Fibroblast of lung (primary cell): ENCODE measurements at regions not wholly inside any gene's neighbourhood (a gene's known extent, or its start where the extent isn't known, plus 50 kb on each side); places are given as distances from the start of the nearest gene placed in this dataset.

ENCODE experiments used
- DNase-seq, 2 donors: peaks; one replicate each; pipeline versions ENCODE4 v3.0.0 to v3.0.0-alpha.2; 2010; ENCODE audit warnings: low read depth in 2 of 2
- H2AFZ ChIP-seq: 2 replicates; pipeline ENCODE4 v1.5.1; 2012; ENCODE audit warnings: low read length, control low read depth, inconsistent platforms
- H3K27ac ChIP-seq: 2 replicates; pipeline ENCODE4 v1.5.1; 2011; ENCODE audit warnings: low read length, control low read depth; ENCODE audit not compliant: insufficient read depth
- H3K27me3 ChIP-seq: 2 replicates; pipeline ENCODE4 v1.5.1; 2011; ENCODE audit warnings: mild to moderate bottlenecking, low read length; ENCODE audit not compliant: control insufficient read depth, insufficient read depth
- H3K36me3 ChIP-seq: 2 replicates; pipeline ENCODE4 v1.5.1; 2011; ENCODE audit warnings: low read length; ENCODE audit not compliant: control insufficient read depth, insufficient read depth
- H3K4me1 ChIP-seq: 2 replicates; pipeline ENCODE4 v1.5.1; 2011; ENCODE audit warnings: low read length; ENCODE audit not compliant: control insufficient read depth, insufficient read depth; ENCODE audit errors: extremely low read depth
- H3K4me2 ChIP-seq: 2 replicates; pipeline ENCODE4 v1.5.1; 2011; ENCODE audit warnings: low read length, control low read depth; ENCODE audit not compliant: insufficient read depth; ENCODE audit errors: extremely low read depth
- H3K4me3 ChIP-seq, 4 experiments: fragments of 200-600 bp in 1 of 4; sonication (generic) in 1 of 4; replicated peaks in 1 of 4; 2 replicates each; pipeline ENCODE4 v1.5.1; 2011 to 2016; ENCODE audit warnings: low read length in 4 of 4, low read depth in 3 of 4, mild to moderate bottlenecking in 3 of 4, control low read depth in 2 of 4, inconsistent platforms in 1 of 4, mixed read lengths in 1 of 4; ENCODE audit not compliant: insufficient read depth in 1 of 4; ENCODE audit errors: control extremely low read depth in 1 of 4
- H3K79me2 ChIP-seq: 2 replicates; pipeline ENCODE4 v1.5.1; 2012; ENCODE audit warnings: mild to moderate bottlenecking, low read length, inconsistent platforms; ENCODE audit not compliant: control insufficient read depth, insufficient read depth
- H3K9ac ChIP-seq: 2 replicates; pipeline ENCODE4 v1.5.1; 2011; ENCODE audit warnings: mild to moderate bottlenecking, low read length, control low read depth; ENCODE audit not compliant: insufficient read depth
- H3K9me3 ChIP-seq: 2 replicates; pipeline ENCODE4 v1.5.1; 2012; ENCODE audit warnings: low read depth, low read length; ENCODE audit not compliant: control insufficient read depth, insufficient read depth
- H4K20me1 ChIP-seq: 2 replicates; pipeline ENCODE4 v1.5.1; 2011; ENCODE audit warnings: low read length; ENCODE audit not compliant: control insufficient read depth, insufficient read depth; ENCODE audit errors: extremely low read depth
- EZH2 ChIP-seq: IDR thresholded peaks from 2 replicates; pipeline ENCODE4 v1.5.1; 2012; ENCODE audit warnings: low read length, control low read depth, mild to moderate bottlenecking; ENCODE audit errors: missing control alignments
- TF ChIP-seq, protein P1 (sequence below), 2 donors: IDR thresholded peaks in 1 of 2; conservative IDR thresholded peaks in 1 of 2; 1 replicate in 1 of 2; 2 replicates in 1 of 2; pipeline ENCODE4 v1.5.1; 2011 to 2012; ENCODE audit warnings: low read length in 2 of 2, control low read depth in 1 of 2, inconsistent platforms in 1 of 2, low read depth in 1 of 2, mild to moderate bottlenecking in 1 of 2

- Histone ChIP-seq H3K36me3 (no peaks in the 10 kb centered on the region), H3K27ac (no peak overlapping the region), H3K79me2 (no peaks in the 10 kb centered on the region), H4K20me1 (no peaks in the 10 kb centered on the region), H3K9me3 (no peaks in the 10 kb centered on the region), H2AFZ (no peak overlapping the region), H3K27me3 (no peaks in the 10 kb centered on the region), H3K4me1 (no peaks in the 10 kb centered on the region), H3K4me3 (no peak overlapping the region), H3K9ac (no peak overlapping the region), H3K4me2 (no peak overlapping the region)
- DNase-seq: no peak
- TF ChIP-seq, protein P1, sequence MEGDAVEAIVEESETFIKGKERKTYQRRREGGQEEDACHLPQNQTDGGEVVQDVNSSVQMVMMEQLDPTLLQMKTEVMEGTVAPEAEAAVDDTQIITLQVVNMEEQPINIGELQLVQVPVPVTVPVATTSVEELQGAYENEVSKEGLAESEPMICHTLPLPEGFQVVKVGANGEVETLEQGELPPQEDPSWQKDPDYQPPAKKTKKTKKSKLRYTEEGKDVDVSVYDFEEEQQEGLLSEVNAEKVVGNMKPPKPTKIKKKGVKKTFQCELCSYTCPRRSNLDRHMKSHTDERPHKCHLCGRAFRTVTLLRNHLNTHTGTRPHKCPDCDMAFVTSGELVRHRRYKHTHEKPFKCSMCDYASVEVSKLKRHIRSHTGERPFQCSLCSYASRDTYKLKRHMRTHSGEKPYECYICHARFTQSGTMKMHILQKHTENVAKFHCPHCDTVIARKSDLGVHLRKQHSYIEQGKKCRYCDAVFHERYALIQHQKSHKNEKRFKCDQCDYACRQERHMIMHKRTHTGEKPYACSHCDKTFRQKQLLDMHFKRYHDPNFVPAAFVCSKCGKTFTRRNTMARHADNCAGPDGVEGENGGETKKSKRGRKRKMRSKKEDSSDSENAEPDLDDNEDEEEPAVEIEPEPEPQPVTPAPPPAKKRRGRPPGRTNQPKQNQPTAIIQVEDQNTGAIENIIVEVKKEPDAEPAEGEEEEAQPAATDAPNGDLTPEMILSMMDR (conservative IDR thresholded peaks at IDR 0.05 in 1 of 2, IDR thresholded peaks at IDR 0.05 in 1 of 2; ENCODE audit: low read depth in 1 of 2, low read length in 2 of 2): no peak
- TF ChIP-seq EZH2: no peak
Measured at GRCh38 chr18:38895560-38895959, 1330.0 kb upstream of the CELF4 start.

DNA sequence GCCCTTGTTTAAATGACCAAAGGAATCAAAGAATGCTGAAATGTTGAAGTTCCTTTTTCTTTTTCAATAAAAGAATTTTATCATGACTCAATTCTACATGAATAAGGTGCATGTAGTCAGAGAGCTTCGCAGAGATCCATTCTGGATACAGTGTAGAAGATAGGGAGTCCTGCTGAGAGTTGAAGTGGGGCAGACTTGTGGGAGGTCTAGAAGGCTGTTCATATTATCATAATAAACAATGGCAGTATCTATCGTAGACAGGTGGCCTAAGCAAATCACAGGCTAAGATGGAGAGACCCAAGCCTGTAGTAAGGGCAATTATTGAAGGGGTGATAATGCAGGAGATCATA is 1322.0 kb upstream of the CELF4 start:
- Histone ChIP-seq H3K4me1 (no peaks in the 10 kb centered on the region), H4K20me1 (no peaks in the 10 kb centered on the region), H3K36me3 (no peaks in the 10 kb centered on the region), H3K9me3 (no peaks in the 10 kb centered on the region), H3K9ac (no peak overlapping the region), H3K27me3 (no peaks in the 10 kb centered on the region), H3K27ac (no peak overlapping the region), H3K4me2 (no peak overlapping the region), H2AFZ (no peak overlapping the region), H3K4me3 (no peak overlapping the region), H3K79me2 (no peaks in the 10 kb centered on the region)
- TF ChIP-seq, protein P1 (conservative IDR thresholded peaks at IDR 0.05 in 1 of 2, IDR thresholded peaks at IDR 0.05 in 1 of 2; ENCODE audit: low read depth in 1 of 2, low read length in 2 of 2): no peak
- no peak for DNase-seq

GRCh38 chr18:38886861-38887670 is 1321.5 kb upstream of the CELF4 start:
- H3K79me2 ChIP-seq: no peaks in the 10 kb centered on the region

More at GRCh38 chr18:38886861-38887670, 1321.5 kb upstream of the CELF4 start:
- Histone ChIP-seq H3K36me3 (no peaks in the 10 kb centered on the region), H3K27me3 (no peaks in the 10 kb centered on the region), H4K20me1 (no peaks in the 10 kb centered on the region), H3K9me3 (no peaks in the 10 kb centered on the region), H3K4me1 (no peaks in the 10 kb centered on the region), H3K9ac (no peak overlapping the region), H3K27ac (no peak overlapping the region), H2AFZ (no peak overlapping the region), H3K4me2 (no peak overlapping the region), H3K4me3 (no peak overlapping the region)
- TF ChIP-seq EZH2: no peak
- TF ChIP-seq, protein P1 (conservative IDR thresholded peaks at IDR 0.05 in 1 of 2, IDR thresholded peaks at IDR 0.05 in 1 of 2; ENCODE audit: low read depth in 1 of 2, low read length in 2 of 2): no peak
- DNase-seq: no peak
